ENCODE measurements at regions not wholly inside any gene's neighbourhood (a gene's known extent, or its start where the extent isn't known, plus 50 kb on each side); places are given as distances from the start of the nearest gene placed in this dataset.

DNA sequence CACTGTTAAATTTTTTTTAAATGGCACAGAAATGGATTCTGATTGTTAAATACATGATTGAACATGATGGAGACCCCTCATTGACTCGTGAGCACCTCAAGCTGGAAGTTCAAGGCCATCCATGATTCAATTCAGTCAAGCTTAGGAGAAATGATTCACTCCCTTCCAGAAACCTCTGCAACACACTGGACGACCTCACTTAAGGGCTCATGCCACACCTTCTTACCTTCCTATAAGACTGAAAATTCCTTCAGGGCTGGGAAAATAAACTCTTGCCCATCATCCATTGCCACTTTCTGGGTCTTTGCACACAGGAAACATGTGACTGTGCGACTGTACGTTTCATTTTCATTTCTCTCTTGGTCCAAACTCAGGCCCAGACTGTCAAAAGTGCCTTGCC lies 196.4 kb downstream of the TBXT start:
- no peaks in the 10 kb centered on the region for H3K9me3 ChIP-seq (ENCODE audit: low read depth, low read length)
- H3K79me2 ChIP-seq (ENCODE audit: insufficient read depth, low read length): no peaks in the 10 kb centered on the region
- H4K20me1 ChIP-seq (ENCODE audit: insufficient read depth, low read length): no peaks in the 10 kb centered on the region
- no peak for DNase-seq (ENCODE audit: insufficient read length, low spot score, missing footprints)
- peak overlapping the region; percentile 56 for H3K4me2 ChIP-seq (ENCODE audit: insufficient read depth, low read length)
- H3K27me3 ChIP-seq (ENCODE audit: insufficient read depth, low read length): no peaks in the 10 kb centered on the region
- TF ChIP-seq, protein P1, sequence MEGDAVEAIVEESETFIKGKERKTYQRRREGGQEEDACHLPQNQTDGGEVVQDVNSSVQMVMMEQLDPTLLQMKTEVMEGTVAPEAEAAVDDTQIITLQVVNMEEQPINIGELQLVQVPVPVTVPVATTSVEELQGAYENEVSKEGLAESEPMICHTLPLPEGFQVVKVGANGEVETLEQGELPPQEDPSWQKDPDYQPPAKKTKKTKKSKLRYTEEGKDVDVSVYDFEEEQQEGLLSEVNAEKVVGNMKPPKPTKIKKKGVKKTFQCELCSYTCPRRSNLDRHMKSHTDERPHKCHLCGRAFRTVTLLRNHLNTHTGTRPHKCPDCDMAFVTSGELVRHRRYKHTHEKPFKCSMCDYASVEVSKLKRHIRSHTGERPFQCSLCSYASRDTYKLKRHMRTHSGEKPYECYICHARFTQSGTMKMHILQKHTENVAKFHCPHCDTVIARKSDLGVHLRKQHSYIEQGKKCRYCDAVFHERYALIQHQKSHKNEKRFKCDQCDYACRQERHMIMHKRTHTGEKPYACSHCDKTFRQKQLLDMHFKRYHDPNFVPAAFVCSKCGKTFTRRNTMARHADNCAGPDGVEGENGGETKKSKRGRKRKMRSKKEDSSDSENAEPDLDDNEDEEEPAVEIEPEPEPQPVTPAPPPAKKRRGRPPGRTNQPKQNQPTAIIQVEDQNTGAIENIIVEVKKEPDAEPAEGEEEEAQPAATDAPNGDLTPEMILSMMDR (IDR thresholded peaks at IDR 0.05; ENCODE audit: extremely low read depth, low read depth, low read length): no peak
- peak overlapping the region; percentile 27 for H3K27ac ChIP-seq (ENCODE audit: low read depth, low read length)
- H3K36me3 ChIP-seq (ENCODE audit: insufficient read depth, low read length): no peaks in the 10 kb centered on the region
- peaks cover 4% of the 10 kb centered on the region for H3K4me1 ChIP-seq (ENCODE audit: insufficient read depth, low read length)
- H2AFZ ChIP-seq (ENCODE audit: low read length): peak overlapping the region; percentile 64
- H3K4me3 ChIP-seq (ENCODE audit: insufficient read depth, low read length): peak overlapping the region; percentile 32

GRCh38 chr6:165970001-165970400 lies 197.7 kb downstream of the TBXT start:
- no peaks in the 10 kb centered on the region for H3K36me3 ChIP-seq (ENCODE audit: insufficient read depth, low read length)
- H3K27me3 ChIP-seq (ENCODE audit: insufficient read depth, low read length): no peaks in the 10 kb centered on the region
- H3K79me2 ChIP-seq (ENCODE audit: insufficient read depth, low read length): no peaks in the 10 kb centered on the region
- DNase-seq (ENCODE audit: insufficient read length, low spot score, missing footprints): no peak
- no peak overlapping the region for H3K4me2 ChIP-seq (ENCODE audit: insufficient read depth, low read length)
- H2AFZ ChIP-seq (ENCODE audit: low read length): no peak overlapping the region
- H3K9me3 ChIP-seq (ENCODE audit: low read depth, low read length): no peaks in the 10 kb centered on the region
- H4K20me1 ChIP-seq (ENCODE audit: insufficient read depth, low read length): no peaks in the 10 kb centered on the region
- peaks cover 4% of the 10 kb centered on the region for H3K4me1 ChIP-seq (ENCODE audit: insufficient read depth, low read length)
- H3K27ac ChIP-seq (ENCODE audit: low read depth, low read length): no peak overlapping the region
- H3K4me3 ChIP-seq (ENCODE audit: insufficient read depth, low read length): no peak overlapping the region
- TF ChIP-seq, protein P1 (IDR thresholded peaks at IDR 0.05; ENCODE audit: extremely low read depth, low read depth, low read length): no peak

GRCh38 chr6:165969184-165969583 lies 198.5 kb downstream of the TBXT start:
- no peaks in the 10 kb centered on the region for H3K36me3 ChIP-seq (ENCODE audit: insufficient read depth, low read length)
- no peaks in the 10 kb centered on the region for H3K27me3 ChIP-seq (ENCODE audit: insufficient read depth, low read length)
- H3K4me3 ChIP-seq (ENCODE audit: insufficient read depth, low read length): no peak overlapping the region
- H3K4me2 ChIP-seq (ENCODE audit: insufficient read depth, low read length): no peak overlapping the region
- H3K9me3 ChIP-seq (ENCODE audit: low read depth, low read length): no peaks in the 10 kb centered on the region
- H2AFZ ChIP-seq (ENCODE audit: low read length): no peak overlapping the region
- DNase-seq (ENCODE audit: insufficient read length, low spot score, missing footprints): no peak
- H3K27ac ChIP-seq (ENCODE audit: low read depth, low read length): no peak overlapping the region
- TF ChIP-seq, protein P1 (IDR thresholded peaks at IDR 0.05; ENCODE audit: extremely low read depth, low read depth, low read length): no peak
- no peaks in the 10 kb centered on the region for H3K79me2 ChIP-seq (ENCODE audit: insufficient read depth, low read length)
- H4K20me1 ChIP-seq (ENCODE audit: insufficient read depth, low read length): no peaks in the 10 kb centered on the region
- peaks cover 4% of the 10 kb centered on the region for H3K4me1 ChIP-seq (ENCODE audit: insufficient read depth, low read length)

GRCh38 chr6:165968408-165968807 lies 199.2 kb downstream of the TBXT start:
- no peaks in the 10 kb centered on the region for H3K27me3 ChIP-seq (ENCODE audit: insufficient read depth, low read length)
- TF ChIP-seq, protein P1 (IDR thresholded peaks at IDR 0.05; ENCODE audit: extremely low read depth, low read depth, low read length): no peak
- no peak overlapping the region for H2AFZ ChIP-seq (ENCODE audit: low read length)
- H4K20me1 ChIP-seq (ENCODE audit: insufficient read depth, low read length): no peaks in the 10 kb centered on the region
- no peak overlapping the region for H3K27ac ChIP-seq (ENCODE audit: low read depth, low read length)
- no peaks in the 10 kb centered on the region for H3K79me2 ChIP-seq (ENCODE audit: insufficient read depth, low read length)
- no peak for DNase-seq (ENCODE audit: insufficient read length, low spot score, missing footprints)
- no peak overlapping the region for H3K4me3 ChIP-seq (ENCODE audit: insufficient read depth, low read length)
- no peak overlapping the region for H3K4me2 ChIP-seq (ENCODE audit: insufficient read depth, low read length)
- H3K4me1 ChIP-seq (ENCODE audit: insufficient read depth, low read length): peaks cover 4% of the 10 kb centered on the region
- H3K36me3 ChIP-seq (ENCODE audit: insufficient read depth, low read length): no peaks in the 10 kb centered on the region
- no peaks in the 10 kb centered on the region for H3K9me3 ChIP-seq (ENCODE audit: low read depth, low read length)

All from osteoblast (primary cell).